ENCODE measurements at regions not wholly inside any gene's neighbourhood (a gene's known extent, or its start where the extent isn't known, plus 50 kb on each side); places are given as distances from the start of the nearest gene placed in this dataset.

- no peaks in the 10 kb centered on the region for H3K4me1 ChIP-seq
- H3K36me3 ChIP-seq: no peaks in the 10 kb centered on the region
- TF ChIP-seq CTCF (IDR thresholded peaks at IDR 0.05; ENCODE audit: low read depth, low read length): no peak
- no peaks in the 10 kb centered on the region for H3K9me3 ChIP-seq
- H3K4me3 ChIP-seq (ENCODE audit: low read depth, low read length): no peak overlapping the region
- H3K27me3 ChIP-seq: peaks cover 33% of the 10 kb centered on the region
- no peak for DNase-seq
Observed at GRCh38 chr14:76287063-76287462, 88.9 kb upstream of the ESRRB start.

- no peaks in the 10 kb centered on the region for H3K9me3 ChIP-seq
- H3K4me3 ChIP-seq (ENCODE audit: low read depth, low read length): no peak overlapping the region
- no peaks in the 10 kb centered on the region for H3K4me1 ChIP-seq
- no peak for TF ChIP-seq CTCF (IDR thresholded peaks at IDR 0.05; ENCODE audit: low read depth, low read length)
- H3K36me3 ChIP-seq: no peaks in the 10 kb centered on the region
- no peak for DNase-seq
- peaks cover 50% of the 10 kb centered on the region for H3K27me3 ChIP-seq
Observed at GRCh38 chr14:76289276-76289675, 86.7 kb upstream of the ESRRB start.

- DNase-seq: no peak
- no peak for TF ChIP-seq CTCF (IDR thresholded peaks at IDR 0.05; ENCODE audit: low read depth, low read length)
- Histone ChIP-seq H3K27me3 (peaks cover 63% of the 10 kb centered on the region), H3K4me3 (ENCODE audit: low read depth, low read length) (no peak overlapping the region), H3K36me3 (no peaks in the 10 kb centered on the region), H3K9me3 (no peaks in the 10 kb centered on the region), H3K4me1 (no peaks in the 10 kb centered on the region)
Observed at GRCh38 chr14:76292561-76292960, 83.4 kb upstream of the ESRRB start.

GRCh38 chr14:76293221-76293620 lies 82.7 kb upstream of the ESRRB start:
- H3K27me3 ChIP-seq: peaks cover 58% of the 10 kb centered on the region

GRCh38 chr14:76293923-76294322 lies 82.0 kb upstream of the ESRRB start:
- Histone ChIP-seq H3K9me3 (no peaks in the 10 kb centered on the region), H3K27me3 (peaks cover 64% of the 10 kb centered on the region), H3K4me1 (no peaks in the 10 kb centered on the region), H3K4me3 (ENCODE audit: low read depth, low read length) (no peak overlapping the region), H3K36me3 (no peaks in the 10 kb centered on the region)
- TF ChIP-seq CTCF (IDR thresholded peaks at IDR 0.05; ENCODE audit: low read depth, low read length): no peak
- no peak for DNase-seq

More at GRCh38 chr14:76293221-76293620, 82.7 kb upstream of the ESRRB start:
- no peaks in the 10 kb centered on the region for H3K36me3 ChIP-seq
- TF ChIP-seq CTCF (IDR thresholded peaks at IDR 0.05; ENCODE audit: low read depth, low read length): no peak
- no peaks in the 10 kb centered on the region for H3K4me1 ChIP-seq
- DNase-seq: no peak
- no peak overlapping the region for H3K4me3 ChIP-seq (ENCODE audit: low read depth, low read length)
- H3K9me3 ChIP-seq: no peaks in the 10 kb centered on the region

- DNase-seq: no peak
- no peaks in the 10 kb centered on the region for H3K9me3 ChIP-seq
- H3K27me3 ChIP-seq: peaks cover 64% of the 10 kb centered on the region
- no peaks in the 10 kb centered on the region for H3K4me1 ChIP-seq
- no peaks in the 10 kb centered on the region for H3K36me3 ChIP-seq
- TF ChIP-seq CTCF (IDR thresholded peaks at IDR 0.05; ENCODE audit: low read depth, low read length): no peak
- no peak overlapping the region for H3K4me3 ChIP-seq (ENCODE audit: low read depth, low read length)
Observed at GRCh38 chr14:76294876-76295275, 81.1 kb upstream of the ESRRB start.

Data from BE2C (cell line).